ENCODE measurements at regions not wholly inside any gene's neighbourhood (a gene's known extent, or its start where the extent isn't known, plus 50 kb on each side); places are given as distances from the start of the nearest gene placed in this dataset.
A peak's percentile ranks its signal among the peaks of the same experiment; 100 is the strongest.

DNA sequence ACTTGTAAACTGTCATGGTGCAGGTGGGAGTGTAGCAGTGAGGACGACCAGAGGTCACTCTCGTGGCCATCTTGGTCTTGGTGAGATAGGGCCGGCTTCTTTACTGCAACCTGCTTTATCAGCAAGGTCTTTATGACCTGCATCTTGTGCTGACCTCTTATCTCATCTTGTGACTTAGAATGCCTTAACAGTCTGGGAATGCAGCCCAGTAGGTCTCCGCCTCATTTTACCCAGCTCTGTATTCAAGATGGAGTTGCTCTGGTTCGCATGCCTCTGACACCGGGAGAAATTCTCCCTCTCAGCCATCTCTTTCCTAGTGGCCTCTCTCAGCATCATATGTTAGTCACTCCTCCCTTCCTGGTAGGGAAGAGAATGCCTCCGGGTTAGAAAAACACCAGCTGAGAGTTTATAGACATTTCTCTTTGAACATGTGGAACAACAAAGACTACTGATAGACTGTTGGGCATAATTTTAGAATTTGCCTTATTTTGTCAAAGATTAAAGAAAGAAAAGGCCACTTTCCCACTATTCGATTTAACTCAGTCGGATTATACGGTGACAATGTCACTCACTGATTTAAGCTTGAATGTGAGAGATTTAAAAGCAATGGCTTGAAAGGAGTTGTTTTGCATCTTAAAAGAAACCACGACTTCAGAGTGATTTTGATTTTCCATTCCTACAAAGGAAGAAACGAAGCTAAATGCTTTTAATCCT, 67.9 kb upstream of the SNX9 start:
- no peak for DNase-seq (ENCODE audit: low spot score in 2 of 2)
- 78% methylated on average over 12 of the region's 12 CpGs for WGBS
- no peaks in the 10 kb centered on the region for H3K36me3 ChIP-seq
- no peaks in the 10 kb centered on the region for H3K9me3 ChIP-seq
- no peak overlapping the region for H3K4me3 ChIP-seq
- H3K27ac ChIP-seq, result no peak overlapping the region
- H3K4me1 ChIP-seq, result peaks cover 20% of the 10 kb centered on the region
- no peaks in the 10 kb centered on the region for H3K27me3 ChIP-seq
- TF ChIP-seq POLR2A (IDR thresholded peaks at IDR 0.05) (no peak), EP300 (IDR thresholded peaks at IDR 0.05) (no peak), POLR2AphosphoS5 (IDR thresholded peaks at IDR 0.05) (no peak)
- TF ChIP-seq, protein P1, sequence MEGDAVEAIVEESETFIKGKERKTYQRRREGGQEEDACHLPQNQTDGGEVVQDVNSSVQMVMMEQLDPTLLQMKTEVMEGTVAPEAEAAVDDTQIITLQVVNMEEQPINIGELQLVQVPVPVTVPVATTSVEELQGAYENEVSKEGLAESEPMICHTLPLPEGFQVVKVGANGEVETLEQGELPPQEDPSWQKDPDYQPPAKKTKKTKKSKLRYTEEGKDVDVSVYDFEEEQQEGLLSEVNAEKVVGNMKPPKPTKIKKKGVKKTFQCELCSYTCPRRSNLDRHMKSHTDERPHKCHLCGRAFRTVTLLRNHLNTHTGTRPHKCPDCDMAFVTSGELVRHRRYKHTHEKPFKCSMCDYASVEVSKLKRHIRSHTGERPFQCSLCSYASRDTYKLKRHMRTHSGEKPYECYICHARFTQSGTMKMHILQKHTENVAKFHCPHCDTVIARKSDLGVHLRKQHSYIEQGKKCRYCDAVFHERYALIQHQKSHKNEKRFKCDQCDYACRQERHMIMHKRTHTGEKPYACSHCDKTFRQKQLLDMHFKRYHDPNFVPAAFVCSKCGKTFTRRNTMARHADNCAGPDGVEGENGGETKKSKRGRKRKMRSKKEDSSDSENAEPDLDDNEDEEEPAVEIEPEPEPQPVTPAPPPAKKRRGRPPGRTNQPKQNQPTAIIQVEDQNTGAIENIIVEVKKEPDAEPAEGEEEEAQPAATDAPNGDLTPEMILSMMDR (IDR thresholded peaks at IDR 0.05), result no peak

DNA sequence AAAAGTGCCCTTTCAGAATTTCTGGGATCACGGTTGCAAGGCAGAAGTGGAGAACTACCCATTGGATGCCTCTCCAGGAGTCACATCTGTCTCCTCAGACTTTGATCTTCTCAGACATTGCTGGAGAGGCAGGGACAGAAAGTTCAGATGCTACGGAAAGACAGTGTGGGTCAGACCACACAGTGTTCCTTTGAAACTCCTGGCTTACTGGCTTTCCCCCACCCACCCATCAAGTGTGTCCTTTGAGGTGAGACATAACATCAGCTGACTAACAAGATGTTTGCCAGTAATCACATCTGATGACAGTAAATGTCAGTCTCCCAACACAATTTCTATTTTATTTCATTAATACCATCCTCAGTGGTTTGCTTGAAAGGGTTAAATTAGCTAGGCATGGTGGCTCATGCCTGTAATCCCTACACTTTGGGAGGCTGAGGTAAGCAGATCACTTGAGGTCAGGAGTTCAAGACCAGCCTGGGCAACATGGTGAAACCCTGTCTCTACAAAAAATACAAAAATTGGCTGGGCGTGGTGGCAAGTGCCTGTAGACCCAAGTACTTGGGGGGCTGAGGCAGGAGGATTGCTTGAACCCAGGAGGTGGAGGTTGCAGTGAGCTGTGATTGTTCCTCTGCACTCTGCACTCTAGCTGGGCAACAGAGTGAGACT, 67.2 kb upstream of the SNX9 start:
- TF ChIP-seq, protein P1 (IDR thresholded peaks at IDR 0.05), result no peak
- no peak for TF ChIP-seq EP300 (IDR thresholded peaks at IDR 0.05)
- TF ChIP-seq POLR2A (IDR thresholded peaks at IDR 0.05), result no peak
- TF ChIP-seq POLR2AphosphoS5 (IDR thresholded peaks at IDR 0.05), result no peak
- H3K4me3 ChIP-seq, result no peak overlapping the region
- no peaks in the 10 kb centered on the region for H3K27me3 ChIP-seq
- H3K9me3 ChIP-seq, result no peaks in the 10 kb centered on the region
- H3K36me3 ChIP-seq, result no peaks in the 10 kb centered on the region
- H3K27ac ChIP-seq, result no peak overlapping the region
- DNase-seq (ENCODE audit: low spot score in 2 of 2), result no peak
- 84% methylated on average over 3 of the region's 3 CpGs for WGBS
- H3K4me1 ChIP-seq, result peaks cover 27% of the 10 kb centered on the region

DNA sequence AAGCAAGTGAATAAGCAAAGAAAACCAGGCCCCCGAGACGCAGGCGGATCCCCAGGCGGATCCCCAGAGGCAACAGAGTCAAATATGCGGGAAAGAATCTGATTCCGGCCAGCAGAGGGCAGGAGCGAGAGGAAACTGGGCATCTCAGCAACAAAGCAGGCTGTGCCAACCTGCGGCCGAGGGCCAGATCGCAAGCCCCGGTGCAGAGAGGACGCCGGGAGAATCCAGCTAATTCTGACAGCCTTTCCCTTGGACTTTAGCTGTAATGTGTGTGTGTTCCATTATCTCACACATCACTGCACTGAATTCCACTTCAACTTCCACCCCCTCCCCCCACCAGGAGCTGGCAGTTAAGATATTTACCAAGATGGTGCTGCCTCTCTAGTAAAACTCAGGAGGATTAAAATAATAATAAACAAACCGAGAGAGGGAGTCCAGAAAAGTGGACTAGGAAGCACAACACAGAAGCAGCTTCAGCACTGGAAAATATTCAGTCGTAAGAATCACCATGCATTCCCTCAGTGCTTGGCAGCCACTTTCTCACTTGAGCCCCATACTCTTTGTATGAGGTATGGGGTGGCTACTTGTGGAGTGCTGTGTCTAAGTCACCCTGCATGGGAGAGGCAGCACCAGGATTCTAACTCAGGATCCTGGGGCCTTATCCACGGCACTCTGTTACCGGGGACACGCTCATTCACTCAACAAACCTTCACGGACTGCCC, 66.2 kb upstream of the SNX9 start:
- Histone ChIP-seq H3K36me3 (no peaks in the 10 kb centered on the region), H3K4me1 (peaks cover 37% of the 10 kb centered on the region), H3K27me3 (no peaks in the 10 kb centered on the region), H3K4me3 (no peak overlapping the region), H3K27ac (no peak overlapping the region), H3K9me3 (no peaks in the 10 kb centered on the region)
- peak; percentile 92 to 93 for DNase-seq (ENCODE audit: low spot score in 2 of 2)
- TF ChIP-seq POLR2A (IDR thresholded peaks at IDR 0.05), result no peak
- TF ChIP-seq EP300 (IDR thresholded peaks at IDR 0.05), result no peak
- TF ChIP-seq, protein P1 (IDR thresholded peaks at IDR 0.05), result peak; percentile 73 to 79
- TF ChIP-seq POLR2AphosphoS5 (IDR thresholded peaks at IDR 0.05), result peak in 1 of 3 donors; percentile 27
- 24% methylated on average over 19 of the region's 19 CpGs for WGBS

DNA sequence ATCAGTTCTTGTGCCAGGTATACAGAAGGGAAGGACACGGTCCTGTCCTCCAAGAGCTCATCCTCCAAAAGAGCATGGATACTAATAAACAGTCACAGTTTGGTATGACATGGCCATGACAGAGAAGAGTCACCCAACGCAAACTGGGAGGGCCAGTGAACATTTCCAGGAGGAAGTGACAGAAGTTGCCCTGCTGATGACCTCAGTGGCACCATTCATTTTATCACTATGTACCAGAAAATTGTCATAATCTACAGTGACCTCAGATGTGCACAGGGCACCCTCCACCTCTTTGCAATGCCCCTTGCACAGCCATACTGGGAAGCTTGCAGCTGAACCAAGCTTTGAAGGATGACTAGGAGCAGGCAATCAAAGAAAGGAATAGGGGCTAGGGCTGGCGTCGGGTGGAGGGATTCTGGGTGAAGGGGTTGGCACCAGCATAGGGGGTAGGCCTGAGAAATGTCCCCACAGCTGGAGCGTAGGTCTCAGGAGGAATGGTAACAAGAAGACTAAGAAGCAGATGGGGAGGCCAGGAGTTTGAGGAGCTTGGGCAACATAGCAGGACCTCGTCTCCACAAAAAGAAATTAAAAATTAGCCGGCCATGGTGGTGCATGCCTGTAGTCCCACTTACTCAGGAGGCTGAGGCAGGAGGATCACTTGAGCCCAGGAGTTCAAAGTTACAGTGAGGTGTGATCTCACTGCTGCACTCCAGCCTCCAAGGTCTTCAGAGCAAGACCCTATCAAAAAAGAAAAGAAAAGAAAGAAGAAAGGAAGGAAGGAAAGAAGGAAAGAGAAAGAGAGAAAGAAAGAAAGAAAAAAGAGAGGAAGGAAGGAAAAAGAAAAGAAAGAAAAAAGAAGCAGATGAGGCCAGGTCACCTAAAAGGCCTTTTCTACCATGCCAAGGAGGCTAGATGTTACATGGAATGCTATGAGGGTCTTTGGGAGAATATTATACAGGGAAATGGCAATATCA, 65.3 kb upstream of the SNX9 start:
- H3K36me3 ChIP-seq, result no peaks in the 10 kb centered on the region
- peaks cover 45% of the 10 kb centered on the region for H3K4me1 ChIP-seq
- H3K9me3 ChIP-seq, result no peaks in the 10 kb centered on the region
- no peak for DNase-seq (ENCODE audit: low spot score in 2 of 2)
- H3K4me3 ChIP-seq, result no peak overlapping the region
- WGBS, result 89% methylated on average over 7 of the region's 7 CpGs
- H3K27ac ChIP-seq, result no peak overlapping the region
- TF ChIP-seq, protein P1 (IDR thresholded peaks at IDR 0.05), result no peak
- no peak for TF ChIP-seq POLR2A (IDR thresholded peaks at IDR 0.05)
- no peaks in the 10 kb centered on the region for H3K27me3 ChIP-seq
